Mucosa of gallbladder (tissue), 1 donor: ENCODE measurements at regions not wholly inside any gene's neighbourhood (a gene's known extent, or its start where the extent isn't known, plus 50 kb on each side); places are given as distances from the start of the nearest gene placed in this dataset.

ENCODE experiments used
- DNase-seq: peaks from one replicate; pipeline ENCODE4 v3.0.0-alpha.2; 2020; ENCODE audit warnings: low spot score
- donor health status: DM: no; HTN: no; CAD: no.

GRCh38 chr2:153004627-153005026 lies 286.2 kb downstream of the ARL6IP6 start:
- DNase-seq: no peak

DNA sequence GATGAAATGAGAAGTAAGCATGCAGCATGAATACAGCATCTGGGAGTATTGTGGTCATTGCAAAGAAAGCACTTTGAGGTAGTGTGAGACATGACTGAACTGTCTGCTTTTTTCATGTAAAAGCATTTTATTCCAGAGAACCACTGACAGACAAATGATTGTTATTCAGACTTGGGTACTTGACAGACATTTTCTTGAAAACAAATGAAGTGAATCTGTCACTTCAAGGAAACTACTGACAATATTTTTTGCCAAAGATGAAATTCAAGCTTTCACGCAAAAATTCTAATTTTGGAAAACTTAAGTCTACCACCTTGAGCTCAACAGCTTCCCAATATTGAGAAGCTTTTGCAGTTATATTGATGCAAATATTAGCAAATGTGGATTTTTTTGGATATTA lies 255.7 kb downstream of the ARL6IP6 start:
- no peak for DNase-seq

GRCh38 chr2:152971685-152972084 lies 253.3 kb downstream of the ARL6IP6 start:
- no peak for DNase-seq

DNA sequence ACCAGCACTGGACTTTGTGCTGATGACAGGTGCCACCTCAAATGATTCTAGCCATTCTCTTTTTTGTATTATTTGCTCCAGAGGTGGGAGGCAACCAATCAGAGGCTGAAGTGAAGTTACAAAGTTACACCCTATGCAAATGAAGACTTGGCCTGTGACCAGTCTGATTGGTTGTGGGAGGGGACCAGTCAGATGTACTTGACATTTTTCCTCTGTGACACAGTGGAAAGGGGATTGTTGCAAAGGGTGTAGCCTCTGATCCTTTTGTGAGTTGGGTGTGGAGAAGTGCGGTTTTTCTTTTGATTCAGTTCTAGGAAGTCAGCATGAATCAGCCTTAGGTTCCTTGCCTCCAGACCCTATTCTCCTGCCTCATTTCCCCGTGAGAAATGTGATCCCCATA lies 244.0 kb downstream of the ARL6IP6 start:
- DNase-seq: no peak

DNA sequence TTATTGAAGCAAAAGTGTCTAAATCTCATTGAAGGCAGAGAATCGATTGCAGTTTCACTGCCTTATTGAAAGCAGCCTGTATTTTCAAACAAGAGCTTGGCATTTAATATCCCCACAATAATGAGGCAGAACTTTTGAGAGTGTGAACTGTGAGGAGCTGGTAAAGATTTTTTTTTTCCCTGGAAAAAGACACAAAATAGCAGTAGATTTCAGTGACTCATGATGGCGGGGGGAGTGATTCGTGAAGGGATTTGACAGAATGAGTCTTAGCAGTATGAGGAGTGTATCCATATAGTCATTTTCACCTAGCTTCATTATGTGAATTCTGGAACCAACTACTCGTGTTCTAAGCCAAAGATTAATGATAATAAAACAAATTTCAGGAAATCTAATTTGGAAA lies 242.9 kb downstream of the ARL6IP6 start:
- DNase-seq: no peak

DNA sequence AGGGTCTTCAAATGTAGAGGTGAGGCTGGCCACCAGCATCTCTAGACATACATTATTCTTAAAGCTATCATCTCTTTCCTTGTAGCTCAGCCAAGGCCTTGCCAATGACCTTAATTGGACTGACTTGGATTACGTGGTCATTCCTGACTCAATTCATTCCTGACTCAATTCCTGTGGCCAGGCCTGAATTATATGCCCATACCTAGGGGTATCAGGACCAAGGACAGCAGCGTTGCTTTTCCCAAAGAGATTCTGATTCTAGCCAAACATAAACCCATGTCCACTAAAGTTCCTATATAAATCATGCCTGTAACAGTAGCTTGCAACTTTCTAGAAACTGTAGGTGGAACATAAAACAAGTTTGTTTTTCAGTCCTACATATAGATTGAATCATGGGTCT lies 231.7 kb downstream of the ARL6IP6 start:
- DNase-seq: no peak

GRCh38 chr2:152944099-152944498 lies 225.7 kb downstream of the ARL6IP6 start:
- no peak for DNase-seq

DNA sequence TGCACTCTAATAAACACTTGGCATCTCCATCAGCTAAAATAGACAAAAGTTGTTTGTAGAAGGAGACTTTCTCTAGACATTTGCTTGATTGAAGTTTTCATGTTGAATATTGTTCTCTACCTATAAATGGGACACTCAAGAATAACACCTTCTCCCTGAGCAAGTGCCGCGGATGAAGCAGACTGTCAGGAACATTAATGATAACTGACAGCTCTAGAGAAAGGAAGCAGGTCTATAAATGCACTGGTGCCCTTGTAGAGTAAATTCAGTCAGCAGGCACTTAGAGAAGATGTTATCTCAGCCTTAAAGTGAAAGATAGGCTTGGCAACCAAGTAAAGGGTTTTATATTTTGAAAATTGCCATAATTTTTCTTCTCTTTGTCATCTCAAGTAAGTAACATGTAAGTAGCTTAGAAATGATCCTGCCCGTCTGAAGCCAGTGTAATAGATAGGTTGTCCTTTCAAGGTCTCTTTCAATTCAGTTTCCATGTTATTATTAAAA lies 224.6 kb downstream of the ARL6IP6 start:
- no peak for DNase-seq

DNA sequence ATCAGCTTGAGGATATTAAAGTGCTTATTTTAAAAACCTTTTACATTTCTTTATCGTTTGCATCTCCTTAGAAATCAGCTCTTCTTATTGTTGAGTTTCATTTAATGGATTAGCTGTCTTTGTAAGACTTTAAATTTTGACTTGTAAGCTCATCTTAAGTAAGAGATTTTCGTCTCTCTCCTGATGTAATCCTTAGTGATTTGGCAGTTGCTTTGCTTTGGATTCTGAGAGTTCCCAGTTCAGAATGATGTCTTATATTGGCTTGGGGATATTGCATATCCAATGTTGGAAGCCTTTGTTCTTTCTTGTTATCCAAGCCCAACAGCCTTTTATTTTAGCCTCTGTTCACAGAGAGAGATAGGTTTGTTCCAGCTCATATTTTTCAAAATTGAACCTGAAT lies 212.1 kb downstream of the ARL6IP6 start:
- DNase-seq: no peak

- no peak for DNase-seq
Observed at GRCh38 chr2:152929628-152930027, 211.2 kb downstream of the ARL6IP6 start.

GRCh38 chr2:152925547-152926448 lies 207.4 kb downstream of the ARL6IP6 start:
- DNase-seq: peak; percentile 63

DNA sequence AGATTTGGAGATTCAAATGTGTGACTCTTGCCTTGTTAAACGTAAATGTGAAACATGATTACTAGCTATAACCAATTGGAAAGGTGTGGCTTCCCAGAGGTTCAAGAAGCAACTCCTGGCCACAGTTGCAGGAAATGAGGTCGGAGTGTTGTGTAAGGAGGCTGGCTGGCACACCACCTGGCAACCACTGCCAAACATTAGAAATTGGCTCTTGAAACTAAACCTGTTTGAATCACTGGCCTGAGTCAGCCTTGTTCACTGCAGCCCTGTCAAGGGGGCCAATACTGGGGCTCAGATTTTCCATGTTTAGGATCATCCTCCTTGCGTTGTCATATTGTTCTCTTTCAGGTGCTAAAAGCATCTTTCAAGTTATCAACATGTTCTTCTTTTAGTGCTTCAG lies 206.3 kb downstream of the ARL6IP6 start:
- peak; percentile 17 for DNase-seq

GRCh38 chr2:152924219-152924618 lies 205.8 kb downstream of the ARL6IP6 start:
- no peak for DNase-seq

DNA sequence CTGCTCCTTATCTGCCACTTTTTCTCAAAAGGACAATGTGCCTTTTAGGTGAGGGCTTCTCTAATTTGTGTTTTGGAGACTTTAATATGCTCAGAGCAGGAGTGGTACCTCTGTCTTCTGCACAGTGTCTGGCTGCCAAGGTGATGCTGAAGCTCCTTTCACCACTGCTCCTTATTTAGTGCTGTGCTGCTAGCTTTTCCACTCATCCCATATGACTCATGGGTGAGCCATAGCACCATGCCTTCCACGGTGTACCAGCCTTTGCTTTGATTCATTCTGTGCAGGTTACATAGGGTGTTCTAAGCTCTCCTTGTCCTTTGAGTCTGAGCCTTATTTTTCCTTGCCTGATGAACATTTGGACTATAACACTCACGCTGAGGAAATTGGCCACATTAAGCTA lies 202.4 kb downstream of the ARL6IP6 start:
- DNase-seq: no peak

DNA sequence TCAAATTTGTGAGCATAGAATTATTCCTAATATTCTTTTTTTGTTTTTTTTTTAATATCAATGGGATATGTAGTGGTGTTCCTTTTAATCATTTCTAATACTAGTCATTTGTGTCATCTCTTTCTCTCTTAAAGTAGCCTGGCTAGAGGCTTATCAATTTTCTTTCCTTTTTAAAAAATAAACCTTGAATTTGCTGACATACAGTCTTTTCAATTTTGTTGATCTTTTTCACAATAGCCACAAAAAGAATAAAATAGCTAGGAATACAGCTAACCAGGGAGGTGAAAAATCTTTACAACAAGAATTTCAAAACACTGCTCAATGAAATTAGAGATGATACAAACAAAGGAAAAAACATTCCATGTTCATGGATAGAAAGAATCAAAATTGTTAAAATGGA lies 192.6 kb downstream of the ARL6IP6 start:
- no peak for DNase-seq

- no peak for DNase-seq
Observed at GRCh38 chr2:152907046-152907445, 188.6 kb downstream of the ARL6IP6 start.

DNA sequence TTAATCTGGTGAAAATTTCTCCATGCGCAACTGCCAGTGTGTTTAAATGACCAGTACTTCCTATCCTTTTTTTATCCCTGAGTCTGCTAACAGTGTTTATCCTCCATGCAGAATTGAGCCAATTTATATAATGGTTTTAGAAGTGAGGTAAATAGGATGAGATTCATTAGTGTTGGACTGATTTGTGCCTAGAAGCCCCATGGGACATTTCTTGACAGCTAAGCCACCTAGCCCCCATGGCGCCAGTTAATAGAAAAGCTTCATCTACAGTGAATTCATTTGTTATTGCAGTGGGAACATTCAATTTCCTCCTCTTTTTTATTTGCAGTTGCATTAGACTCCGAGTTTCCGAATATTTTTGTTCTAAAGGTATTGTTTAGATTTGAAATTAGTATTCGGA lies 175.6 kb downstream of the ARL6IP6 start:
- no peak for DNase-seq

DNA sequence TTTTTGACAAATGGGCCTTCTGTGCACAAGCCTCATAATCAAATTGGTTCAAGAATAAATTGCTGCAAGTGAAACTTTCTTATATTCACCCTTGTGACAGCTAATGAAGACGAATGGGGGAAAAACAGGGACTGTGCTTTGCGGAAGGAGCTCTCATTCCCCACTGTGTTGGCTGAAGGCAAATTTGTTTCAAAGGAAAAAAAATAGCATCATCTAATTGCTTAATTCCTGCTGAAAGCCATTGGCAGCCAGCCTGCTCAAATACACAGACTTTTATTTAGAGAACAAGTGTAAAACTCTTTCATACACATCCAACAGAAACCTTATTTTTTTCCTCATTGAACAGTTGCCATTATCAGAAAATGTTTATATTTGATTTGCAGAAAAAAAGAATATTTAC lies 172.3 kb downstream of the ARL6IP6 start:
- no peak for DNase-seq

- DNase-seq: no peak
Observed at GRCh38 chr2:152883951-152884487, 165.6 kb downstream of the ARL6IP6 start.

- no peak for DNase-seq
Observed at GRCh38 chr2:152881527-152881926, 163.1 kb downstream of the ARL6IP6 start.

- DNase-seq: no peak
Observed at GRCh38 chr2:152879275-152879674, 160.9 kb downstream of the ARL6IP6 start.

DNA sequence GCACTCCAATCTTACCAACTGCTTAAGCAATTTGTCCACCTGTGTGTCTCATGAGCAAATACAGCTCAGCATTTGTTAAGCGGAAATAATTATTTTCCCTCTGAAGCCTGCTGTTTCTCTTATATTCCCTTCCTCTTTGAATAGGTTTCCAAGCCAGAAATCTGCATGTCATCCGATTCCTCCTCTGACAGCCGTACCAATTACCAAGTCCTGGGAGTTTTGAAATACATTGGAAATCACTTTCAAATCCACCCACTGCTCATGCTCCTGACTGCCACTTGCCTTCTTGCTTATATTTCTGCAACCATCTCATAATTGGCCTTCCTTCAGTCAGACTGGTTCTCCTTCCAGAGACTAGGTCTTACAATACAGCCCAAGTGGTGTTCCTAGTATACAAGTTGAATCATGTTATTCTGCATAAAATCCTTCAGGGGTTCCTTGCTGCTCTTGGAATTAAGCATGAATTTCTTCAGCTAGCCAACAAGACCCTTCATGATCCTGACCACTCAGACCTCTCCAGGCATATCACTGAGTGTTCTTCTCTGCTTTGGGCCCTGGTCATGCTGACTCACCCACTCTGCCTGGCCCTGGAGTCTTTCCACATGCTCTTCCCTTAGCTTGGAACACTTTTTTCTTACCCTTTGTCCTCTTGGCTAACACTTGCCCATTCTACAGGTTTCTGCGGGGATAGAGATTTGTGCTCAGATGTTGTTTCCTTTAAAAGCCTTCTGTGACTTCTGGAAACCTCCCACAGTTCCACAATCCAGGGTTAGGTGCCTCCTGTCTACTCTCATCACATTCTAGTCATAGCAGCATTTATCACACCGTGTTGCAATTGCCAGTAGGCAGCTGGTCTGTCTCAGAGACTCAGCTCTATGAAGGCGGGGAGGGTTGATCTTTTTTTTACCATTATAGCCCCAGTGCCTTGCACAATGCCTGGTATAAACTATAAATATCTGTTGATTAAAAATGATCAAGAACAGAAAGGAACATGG lies 157.6 kb downstream of the ARL6IP6 start:
- DNase-seq: no peak
